SK-N-SH (cell line): ENCODE measurements at regions not wholly inside any gene's neighbourhood (a gene's known extent, or its start where the extent isn't known, plus 50 kb on each side); places are given as distances from the start of the nearest gene placed in this dataset.

ENCODE experiments used
- CTCF ChIA-PET: fragments of 300-600, 350-600 bp; formaldehyde crosslinking; extraction: SDS; loops from one replicate; lab custom pipeline; 2021; lab: Yijun Ruan, JAX
- POLR2A ChIA-PET: fragments of 350-600 bp; sonication (Branson Sonifier 250); formaldehyde crosslinking; extraction: SDS; loops from one replicate; lab custom pipeline; 2020; ENCODE audit warnings: antibody characterized with exemption, inconsistent platforms; lab: Yijun Ruan, JAX
- DNase-seq: peaks from one replicate; pipeline ENCODE4 v3.0.0; 2012
- H2AFZ ChIP-seq: fragments of 200-600 bp; sonication (generic); 2 replicates; pipeline ENCODE4 v1.8.1; 2016; ENCODE audit warnings: antibody characterized with exemption, mild to moderate bottlenecking, low read depth
- H3F3A ChIP-seq: fragments of 200-600 bp; sonication (generic); replicated peaks from 2 replicates; pipeline ENCODE3; 2016; ENCODE audit warnings: antibody characterized with exemption, mild to moderate bottlenecking; ENCODE audit not compliant: insufficient read depth
- H3K27ac ChIP-seq, 2 experiments: fragments of 200-500 bp in 1 of 2; fragments of 200-600 bp in 1 of 2; sonication (Bioruptor generic) in 1 of 2; sonication (generic), shearing (Covaris generic) in 1 of 2; 2 replicates each; pipeline versions ENCODE4 v1.5.1 to v1.6.1; 2014 to 2016; ENCODE audit warnings: low read depth in 2 of 2, inconsistent platforms in 1 of 2, low read length in 1 of 2, mild to moderate bottlenecking in 1 of 2, mixed read lengths in 1 of 2
- H3K27me3 ChIP-seq: fragments of 200-600 bp; sonication (generic), shearing (Covaris generic); 2 replicates; pipeline ENCODE4 v1.6.1; 2016; ENCODE audit warnings: mixed run types; ENCODE audit not compliant: insufficient read depth
- H3K36me3 ChIP-seq, 2 experiments: fragments of 200-500 bp in 1 of 2; fragments of 200-600 bp in 1 of 2; sonication (Bioruptor generic) in 1 of 2; sonication (generic) in 1 of 2; replicated peaks in 1 of 2; 2 replicates each; pipeline versions ENCODE3 to v1.5.1; 2014 to 2016; ENCODE audit warnings: low read length in 1 of 2, mild to moderate bottlenecking in 1 of 2; ENCODE audit not compliant: insufficient read depth in 2 of 2, control insufficient read depth in 1 of 2
- H3K4me1 ChIP-seq, 2 experiments: fragments of 200-500 bp in 1 of 2; fragments of 200-600 bp in 1 of 2; sonication (Bioruptor generic) in 1 of 2; sonication (generic), shearing (Covaris generic) in 1 of 2; 2 replicates each; pipeline versions ENCODE4 v1.5.1 to v1.6.1; 2014 to 2016; ENCODE audit warnings: low read depth in 1 of 2, low read length in 1 of 2, mixed run types in 1 of 2; ENCODE audit not compliant: insufficient read depth in 2 of 2, control insufficient read depth in 1 of 2
- H3K4me2 ChIP-seq: fragments of 200-600 bp; sonication (generic), shearing (Covaris generic); 2 replicates; pipeline ENCODE4 v1.6.1; 2017; ENCODE audit warnings: mixed run types
- H3K4me3 ChIP-seq, 2 experiments: fragments of 200-500 bp in 1 of 2; fragments of 200-600 bp in 1 of 2; sonication (Bioruptor generic) in 1 of 2; sonication (generic), shearing (Covaris generic) in 1 of 2; 2 replicates each; pipeline versions ENCODE4 v1.5.1 to v1.8.1; 2014 to 2016; ENCODE audit warnings: low read depth in 2 of 2, inconsistent platforms in 1 of 2, low read length in 1 of 2, mild to moderate bottlenecking in 1 of 2, mixed read lengths in 1 of 2, moderate library complexity in 1 of 2
- H3K79me2 ChIP-seq: fragments of 200-600 bp; sonication (generic); 2 replicates; pipeline ENCODE4 v1.8.1; 2017; ENCODE audit warnings: mild to moderate bottlenecking; ENCODE audit not compliant: insufficient read depth
- H3K9ac ChIP-seq: fragments of 200-600 bp; sonication (generic); 2 replicates; pipeline ENCODE4 v1.6.1; 2017; ENCODE audit warnings: mixed run types
- H3K9me2 ChIP-seq: fragments of 200-600 bp; sonication (generic); 2 replicates; pipeline ENCODE4 v1.6.1; 2017; ENCODE audit warnings: mixed run types
- H3K9me3 ChIP-seq: fragments of 200-600 bp; sonication (generic); 2 replicates; pipeline ENCODE4 v1.6.1; 2017; ENCODE audit warnings: mixed run types, mild to moderate bottlenecking, moderate library complexity
- H4K20me1 ChIP-seq: fragments of 200-600 bp; sonication (generic); 2 replicates; pipeline ENCODE4 v1.6.1; 2017; ENCODE audit warnings: mild to moderate bottlenecking, mixed run types; ENCODE audit not compliant: insufficient read depth
- CHD2 ChIP-seq: fragments of 150-350 bp; IDR thresholded peaks from 2 replicates; pipeline ENCODE4 v1.6.1; 2018; ENCODE audit warnings: low read length; ENCODE audit not compliant: partially characterized antibody
- ELF1 ChIP-seq: IDR thresholded peaks from 2 replicates; pipeline ENCODE4 v1.4.0; 2012
- EP300 ChIP-seq, 2 experiments: IDR thresholded peaks; 2 replicates each; pipeline versions ENCODE4 v1.4.0 to v1.6.1; 2012; ENCODE audit warnings: borderline replicate concordance in 1 of 2, low read depth in 1 of 2, low read length in 1 of 2
- FOXM1 ChIP-seq: IDR thresholded peaks from 2 replicates; pipeline ENCODE4 v1.4.0; 2012; ENCODE audit warnings: low read depth, mild to moderate bottlenecking
- GABPA ChIP-seq: IDR thresholded peaks from 2 replicates; pipeline ENCODE4 v1.4.0; 2012; ENCODE audit warnings: low read depth, mild to moderate bottlenecking
- GATA2 ChIP-seq: sonication (generic); formaldehyde crosslinking; IDR thresholded peaks from 2 replicates; pipeline ENCODE4 v1.5.0; 2020; ENCODE audit warnings: mild to moderate bottlenecking, missing genetic modification reagents
- IRF3 ChIP-seq: fragments of 150-350 bp; IDR thresholded peaks from 2 replicates; pipeline ENCODE4 v1.6.1; 2016; ENCODE audit warnings: mild to moderate bottlenecking, low read depth, low read length
- JUND ChIP-seq: IDR thresholded peaks from 2 replicates; pipeline ENCODE4 v1.4.0; 2012
- MAX ChIP-seq: IDR thresholded peaks from 2 replicates; pipeline ENCODE4 v1.4.0; 2012; ENCODE audit warnings: low read depth
- MXI1 ChIP-seq: IDR thresholded peaks from 2 replicates; pipeline ENCODE4 v1.6.1; 2012; ENCODE audit warnings: mild to moderate bottlenecking, low read depth, low read length, improper control_type of control experiment
- PBX3 ChIP-seq: IDR thresholded peaks from 2 replicates; pipeline ENCODE4; 2012
- RCOR1 ChIP-seq: fragments of 150-350 bp; IDR thresholded peaks from 2 replicates; pipeline ENCODE4 v1.6.1; 2017; ENCODE audit warnings: antibody characterized with exemption, low read length
- RXRA ChIP-seq: IDR thresholded peaks from 2 replicates; pipeline ENCODE4 v1.4.0; 2012; ENCODE audit warnings: low read depth, mild to moderate bottlenecking, borderline replicate concordance
- WGBS: methylation state at CpG from one replicate; pipeline ENCODE4 v1.1.6; 2017; ENCODE audit warnings: low lambda C conversion rate; 5-methylcytosine and 5-hydroxymethylcytosine counted together
- TF ChIP-seq, protein P1 (sequence below): fragments of 150-350 bp; IDR thresholded peaks from 2 replicates; pipeline ENCODE4 v1.6.1; 2017; ENCODE audit warnings: antibody characterized with exemption, low read length, low read depth, borderline replicate concordance
- TF ChIP-seq, protein P2 (sequence below): fragments of 200-600 bp; sonication (generic); IDR thresholded peaks from 2 replicates; pipeline ENCODE4 v1.6.1; 2017; ENCODE audit warnings: antibody characterized with exemption, mild to moderate bottlenecking, moderate library complexity

- no peak for TF ChIP-seq MXI1
- TF ChIP-seq, all 33 proteins: peak for 0
Measured at GRCh38 chr1:8219530-8219929, 98.4 kb upstream of the SLC45A1 start (continued).

GRCh38 chr1:8218351-8219092 is 99.4 kb upstream of the SLC45A1 start:
- POLR2A ChIA-PET = no interaction called here
- H4K20me1 ChIP-seq = no peaks in the 10 kb centered on the region
- CTCF ChIA-PET = no interaction called here
- H3K9ac ChIP-seq = no peak overlapping the region
- H3K27me3 ChIP-seq = no peaks in the 10 kb centered on the region
- no peak overlapping the region for H3K4me3 ChIP-seq
- no peaks in the 10 kb centered on the region for H3K79me2 ChIP-seq
- no peak overlapping the region for H3K27ac ChIP-seq
- H3K4me2 ChIP-seq = no peak overlapping the region
- no peak overlapping the region for H2AFZ ChIP-seq
- TF ChIP-seq ELF1 (no peak), JUND (no peak), RCOR1 (no peak), IRF3 (no peak), PBX3 (no peak), GABPA (no peak), EP300 (IDR thresholded peaks at IDR 0.05; ENCODE audit: borderline replicate concordance in 1 of 2, low read depth in 1 of 2, low read length in 1 of 2) (no peak), CHD2 (no peak), GATA2 (no peak), FOXM1 (no peak), MAX (no peak), RXRA (no peak)
- TF ChIP-seq, protein P1, sequence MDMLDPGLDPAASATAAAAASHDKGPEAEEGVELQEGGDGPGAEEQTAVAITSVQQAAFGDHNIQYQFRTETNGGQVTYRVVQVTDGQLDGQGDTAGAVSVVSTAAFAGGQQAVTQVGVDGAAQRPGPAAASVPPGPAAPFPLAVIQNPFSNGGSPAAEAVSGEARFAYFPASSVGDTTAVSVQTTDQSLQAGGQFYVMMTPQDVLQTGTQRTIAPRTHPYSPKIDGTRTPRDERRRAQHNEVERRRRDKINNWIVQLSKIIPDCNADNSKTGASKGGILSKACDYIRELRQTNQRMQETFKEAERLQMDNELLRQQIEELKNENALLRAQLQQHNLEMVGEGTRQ = no peak
- TF ChIP-seq, protein P2, sequence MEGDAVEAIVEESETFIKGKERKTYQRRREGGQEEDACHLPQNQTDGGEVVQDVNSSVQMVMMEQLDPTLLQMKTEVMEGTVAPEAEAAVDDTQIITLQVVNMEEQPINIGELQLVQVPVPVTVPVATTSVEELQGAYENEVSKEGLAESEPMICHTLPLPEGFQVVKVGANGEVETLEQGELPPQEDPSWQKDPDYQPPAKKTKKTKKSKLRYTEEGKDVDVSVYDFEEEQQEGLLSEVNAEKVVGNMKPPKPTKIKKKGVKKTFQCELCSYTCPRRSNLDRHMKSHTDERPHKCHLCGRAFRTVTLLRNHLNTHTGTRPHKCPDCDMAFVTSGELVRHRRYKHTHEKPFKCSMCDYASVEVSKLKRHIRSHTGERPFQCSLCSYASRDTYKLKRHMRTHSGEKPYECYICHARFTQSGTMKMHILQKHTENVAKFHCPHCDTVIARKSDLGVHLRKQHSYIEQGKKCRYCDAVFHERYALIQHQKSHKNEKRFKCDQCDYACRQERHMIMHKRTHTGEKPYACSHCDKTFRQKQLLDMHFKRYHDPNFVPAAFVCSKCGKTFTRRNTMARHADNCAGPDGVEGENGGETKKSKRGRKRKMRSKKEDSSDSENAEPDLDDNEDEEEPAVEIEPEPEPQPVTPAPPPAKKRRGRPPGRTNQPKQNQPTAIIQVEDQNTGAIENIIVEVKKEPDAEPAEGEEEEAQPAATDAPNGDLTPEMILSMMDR = no peak
- no peaks in the 10 kb centered on the region for H3K4me1 ChIP-seq
- no peaks in the 10 kb centered on the region for H3F3A ChIP-seq
- H3K9me2 ChIP-seq = no peaks in the 10 kb centered on the region
- DNase-seq = no peak
- H3K36me3 ChIP-seq = no peaks in the 10 kb centered on the region
- no peaks in the 10 kb centered on the region for H3K9me3 ChIP-seq
- WGBS = 96% methylated on average over 8 of the region's 10 CpGs
